IMR-90 (cell line): ENCODE measurements at regions not wholly inside any gene's neighbourhood (a gene's known extent, or its start where the extent isn't known, plus 50 kb on each side); places are given as distances from the start of the nearest gene placed in this dataset.

Experiments
- ATAC-seq: fragments of 200-7000 bp; cut with Tn5 transposase; 2 replicates; pipeline ENCODE4 v1.9.1; 2020; ENCODE audit warnings: low read depth, mild to moderate bottlenecking, moderate library complexity
- BruUV-seq: library from RNA; stranded (reverse); fragments of 400-500 nt; replicated peaks from 2 replicates; lab custom pipeline; 2021; lab: Mats Ljungman, UMichigan
- CTCF ChIA-PET: fragments of 300-600 bp; formaldehyde crosslinking; extraction: SDS; loops from one replicate; lab custom pipeline; 2021; ENCODE audit warnings: antibody characterized with exemption; lab: Yijun Ruan, JAX
- POLR2A ChIA-PET: fragments of 300-600 bp; sonication (Branson Sonifier 250); formaldehyde crosslinking; loops from one replicate; lab custom pipeline; 2022; ENCODE audit warnings: antibody characterized with exemption; ENCODE audit not compliant: unreplicated experiment; lab: Charles Lee
- DNase-seq: peaks from one replicate; pipeline ENCODE4 v3.0.0; 2013
- H2AFZ ChIP-seq: replicated peaks from 2 replicates; pipeline ENCODE3; 2013; ENCODE audit warnings: low read length, mild to moderate bottlenecking; ENCODE audit not compliant: poor library complexity
- H2AK5ac ChIP-seq: 2 replicates; pipeline ENCODE4 v1.6.1; 2013; ENCODE audit warnings: low read depth, low read length, inconsistent platforms
- H2AK9ac ChIP-seq: replicated peaks from 2 replicates; pipeline ENCODE3; 2013; ENCODE audit warnings: mild to moderate bottlenecking, low read depth, low read length, moderate library complexity; ENCODE audit not compliant: poor library complexity
- H2BK120ac ChIP-seq: 2 replicates; pipeline ENCODE4 v1.6.1; 2013; ENCODE audit warnings: low read depth, low read length, inconsistent platforms
- H2BK15ac ChIP-seq: 3 replicates; pipeline ENCODE4 v1.6.1; 2013; ENCODE audit warnings: low read depth, low read length, inconsistent platforms
- H2BK20ac ChIP-seq: 2 replicates; pipeline ENCODE4 v1.6.1; 2013; ENCODE audit warnings: low read depth, mild to moderate bottlenecking, inconsistent platforms, low read length, moderate library complexity
- H2BK5ac ChIP-seq: 2 replicates; pipeline ENCODE4 v1.6.1; 2013; ENCODE audit warnings: mild to moderate bottlenecking, low read depth, low read length, inconsistent platforms; ENCODE audit not compliant: poor library complexity, severe bottlenecking
- H3K14ac ChIP-seq: replicated peaks from 2 replicates; pipeline ENCODE4 v1.6.1; 2013; ENCODE audit warnings: low read depth, low read length, inconsistent platforms
- H3K18ac ChIP-seq: 2 replicates; pipeline ENCODE4 v1.6.1; 2013; ENCODE audit warnings: low read depth, low read length, control low read depth
- H3K23ac ChIP-seq: 2 replicates; pipeline ENCODE4 v1.6.1; 2013; ENCODE audit warnings: low read depth, low read length, inconsistent platforms
- H3K27ac ChIP-seq: 2 replicates; pipeline ENCODE4 v1.5.1; 2013; ENCODE audit warnings: mild to moderate bottlenecking, control low read depth, low read length; ENCODE audit not compliant: insufficient read depth
- H3K27me3 ChIP-seq: 2 replicates; pipeline ENCODE4 v1.6.1; 2013; ENCODE audit warnings: low read length; ENCODE audit not compliant: control insufficient read depth, insufficient read depth
- H3K36me3 ChIP-seq: 2 replicates; pipeline ENCODE4 v1.6.1; 2013; ENCODE audit warnings: low read length, mixed read lengths; ENCODE audit not compliant: control insufficient read depth, insufficient read depth
- H3K4ac ChIP-seq: 2 replicates; pipeline ENCODE4 v1.6.1; 2013; ENCODE audit warnings: low read depth, low read length, inconsistent platforms
- H3K4me1 ChIP-seq: 2 replicates; pipeline ENCODE4 v1.6.1; 2013; ENCODE audit warnings: low read length, mixed read lengths; ENCODE audit not compliant: control insufficient read depth, insufficient read depth
- H3K4me2 ChIP-seq: 2 replicates; pipeline ENCODE4 v1.6.1; 2013; ENCODE audit warnings: low read depth, mild to moderate bottlenecking, control low read depth, low read length, moderate library complexity
- H3K4me3 ChIP-seq: 2 replicates; pipeline ENCODE4 v1.5.1; 2013; ENCODE audit warnings: low read depth, mild to moderate bottlenecking, control low read depth, low read length, moderate library complexity; ENCODE audit not compliant: insufficient read depth
- H3K56ac ChIP-seq: 2 replicates; pipeline ENCODE4 v1.6.1; 2013; ENCODE audit warnings: low read length, inconsistent platforms; ENCODE audit not compliant: insufficient read depth; ENCODE audit errors: extremely low read depth
- H3K79me1 ChIP-seq, 2 experiments: 2 replicates each; pipeline ENCODE4 v1.6.1; 2013; ENCODE audit warnings: low read length in 2 of 2, inconsistent platforms in 1 of 2, low read depth in 1 of 2
- H3K9ac ChIP-seq: 2 replicates; pipeline ENCODE4 v1.6.1; 2013; ENCODE audit warnings: low read depth, low read length, control low read depth
- H3K9me1 ChIP-seq: 2 replicates; pipeline ENCODE4 v1.6.1; 2013; ENCODE audit warnings: low read length, inconsistent platforms; ENCODE audit not compliant: insufficient read depth
- H3K9me3 ChIP-seq: 2 replicates; pipeline ENCODE4 v1.6.1; 2013; ENCODE audit warnings: low read length; ENCODE audit not compliant: control insufficient read depth, insufficient read depth
- H4K20me1 ChIP-seq: 2 replicates; pipeline ENCODE4 v1.6.1; 2013; ENCODE audit warnings: low read length, inconsistent platforms; ENCODE audit not compliant: insufficient read depth
- H4K5ac ChIP-seq: 2 replicates; pipeline ENCODE4 v1.6.1; 2013; ENCODE audit warnings: mild to moderate bottlenecking, low read depth, low read length, control low read depth
- H4K8ac ChIP-seq, 2 experiments: 2 replicates each; pipeline ENCODE4 v1.6.1; 2013; ENCODE audit warnings: low read depth in 2 of 2, low read length in 2 of 2, control low read depth in 1 of 2, inconsistent platforms in 1 of 2
- H4K91ac ChIP-seq: 2 replicates; pipeline ENCODE4 v1.6.1; 2013; ENCODE audit warnings: low read depth, low read length, inconsistent platforms; ENCODE audit not compliant: insufficient read depth
- FOS ChIP-seq: fragments of 150-350 bp; IDR thresholded peaks from 2 replicates; pipeline ENCODE4 v1.6.1; 2016; ENCODE audit warnings: low read depth, low read length
- MXI1 ChIP-seq: IDR thresholded peaks from 2 replicates; pipeline ENCODE4 v1.6.1; 2012; ENCODE audit warnings: low read depth, mild to moderate bottlenecking, low read length, moderate library complexity, borderline replicate concordance
- NFE2L2 ChIP-seq: fragments of 150-350 bp; IDR thresholded peaks from 2 replicates; pipeline ENCODE4 v1.6.1; 2016; ENCODE audit warnings: low read depth, mild to moderate bottlenecking, low read length
- RFX5 ChIP-seq: IDR thresholded peaks from 2 replicates; pipeline ENCODE4 v1.8.0; 2012; ENCODE audit warnings: low read depth, mild to moderate bottlenecking, low read length, moderate library complexity
- WGBS, 2 experiments: methylation state at CpG; one replicate each; pipeline versions ENCODE4 v1.1.5 to v1.1.7; 2013; ENCODE audit warnings: missing lambda C conversion rate in 2 of 2; ENCODE audit not compliant: insufficient read length in 1 of 2; ENCODE audit errors: extremely low coverage in 2 of 2; 5-methylcytosine and 5-hydroxymethylcytosine counted together
- dilution Hi-C: fragments of 300-500 bp; cut with HindIII; formaldehyde crosslinking; loops from one replicate; pipeline ENCODE4 v1.14.3; 2018; ENCODE audit warnings: low sequenced_read_pairs; ENCODE audit not compliant: unreplicated experiment
- in situ Hi-C: fragments of 300-500 bp; cut with MboI; formaldehyde crosslinking; loops from 3 replicates; pipeline ENCODE4 v1.14.3; 2019; ENCODE audit warnings: low sequenced_read_pairs, inconsistent platforms, mixed read lengths
- intact Hi-C: fragments of 100-400 bp; cut with micrococcal nuclease; formaldehyde crosslinking; loops from 2 replicates; pipeline ENCODE4 v1.10.0; 2022
- TF ChIP-seq, protein P1 (sequence below): fragments of 150-350 bp; IDR thresholded peaks from 2 replicates; pipeline ENCODE4 v1.6.1; 2016; ENCODE audit warnings: low read depth, mild to moderate bottlenecking, low read length, moderate library complexity, borderline replicate concordance

DNA sequence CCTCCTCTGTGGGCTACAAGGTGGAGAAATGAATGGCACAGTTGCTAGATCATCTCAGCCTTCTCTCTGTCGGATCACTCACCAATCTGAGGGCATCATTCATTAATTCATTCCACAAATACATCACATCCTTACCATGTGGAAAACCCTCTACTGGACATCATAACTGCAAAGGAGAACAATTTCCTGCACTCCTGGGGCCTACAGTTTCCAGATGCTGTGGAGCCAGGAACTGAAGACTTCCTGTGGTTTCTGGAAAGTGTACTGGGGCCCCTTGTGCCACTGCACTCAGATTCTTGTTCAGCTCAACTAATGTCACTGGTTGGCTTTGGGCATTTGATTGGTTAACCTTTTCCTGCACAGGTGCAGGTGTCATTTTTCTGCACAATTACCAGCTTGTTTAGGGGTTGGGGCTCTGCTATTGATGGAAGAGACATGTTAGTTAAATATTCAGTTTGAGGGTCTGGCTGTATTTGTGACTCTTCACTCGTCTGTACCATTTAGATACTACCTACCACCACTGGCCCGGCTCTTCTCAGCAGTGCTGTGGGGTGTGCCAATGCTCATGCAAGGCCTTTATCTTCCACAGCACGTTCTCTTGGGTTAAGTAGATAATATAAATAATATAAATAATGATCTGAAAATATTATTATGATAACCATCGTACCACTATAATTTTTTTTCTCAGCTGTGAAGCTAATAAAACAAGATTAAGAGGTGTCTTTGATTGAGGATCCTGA is 427.3 kb downstream of the TSN start:
- dilution Hi-C loops (no loop called here), intact Hi-C loops (no loop called here), in situ Hi-C loops (no loop called here)
- Histone ChIP-seq H4K8ac (no peak overlapping the region), H2AK5ac (no peak overlapping the region), H3K9ac (no peak overlapping the region), H2BK120ac (no peak overlapping the region), H4K91ac (no peak overlapping the region), H3K4me3 (no peak overlapping the region), H3K4me1 (no peaks in the 10 kb centered on the region), H2AK9ac (no peak overlapping the region), H4K20me1 (no peaks in the 10 kb centered on the region), H3K4ac (no peak overlapping the region), H3K18ac (no peak overlapping the region), H3K9me3 (no peaks in the 10 kb centered on the region), H2BK15ac (no peak overlapping the region), H2BK20ac (no peak overlapping the region), H2BK5ac (no peak overlapping the region), H3K36me3 (no peaks in the 10 kb centered on the region), H3K14ac (no peak overlapping the region), H3K27ac (no peak overlapping the region), H3K23ac (no peak overlapping the region), H4K5ac (no peak overlapping the region), H3K27me3 (no peaks in the 10 kb centered on the region), H3K9me1 (no peaks in the 10 kb centered on the region), H3K79me1 (no peaks in the 10 kb centered on the region), H3K4me2 (no peak overlapping the region), H3K56ac (no peak overlapping the region), H2AFZ (no peak overlapping the region)
- DNase-seq (no peak), ATAC-seq (no peak)
- ChIA-PET POLR2A (no interaction called here), CTCF (no interaction called here)
- TF ChIP-seq, protein P1, sequence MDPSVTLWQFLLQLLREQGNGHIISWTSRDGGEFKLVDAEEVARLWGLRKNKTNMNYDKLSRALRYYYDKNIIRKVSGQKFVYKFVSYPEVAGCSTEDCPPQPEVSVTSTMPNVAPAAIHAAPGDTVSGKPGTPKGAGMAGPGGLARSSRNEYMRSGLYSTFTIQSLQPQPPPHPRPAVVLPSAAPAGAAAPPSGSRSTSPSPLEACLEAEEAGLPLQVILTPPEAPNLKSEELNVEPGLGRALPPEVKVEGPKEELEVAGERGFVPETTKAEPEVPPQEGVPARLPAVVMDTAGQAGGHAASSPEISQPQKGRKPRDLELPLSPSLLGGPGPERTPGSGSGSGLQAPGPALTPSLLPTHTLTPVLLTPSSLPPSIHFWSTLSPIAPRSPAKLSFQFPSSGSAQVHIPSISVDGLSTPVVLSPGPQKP = no peak
- TF ChIP-seq NFE2L2 = no peak
- TF ChIP-seq FOS = no peak
- TF ChIP-seq RFX5 = no peak
- no peak for TF ChIP-seq MXI1
- no TSS peak for BruUV-seq
- no CpG with 5 or more reads among the region's 5 CpGs for WGBS, 2 experiments
